ENCODE measurements at regions not wholly inside any gene's neighbourhood (a gene's known extent, or its start where the extent isn't known, plus 50 kb on each side); places are given as distances from the start of the nearest gene placed in this dataset.

DNA sequence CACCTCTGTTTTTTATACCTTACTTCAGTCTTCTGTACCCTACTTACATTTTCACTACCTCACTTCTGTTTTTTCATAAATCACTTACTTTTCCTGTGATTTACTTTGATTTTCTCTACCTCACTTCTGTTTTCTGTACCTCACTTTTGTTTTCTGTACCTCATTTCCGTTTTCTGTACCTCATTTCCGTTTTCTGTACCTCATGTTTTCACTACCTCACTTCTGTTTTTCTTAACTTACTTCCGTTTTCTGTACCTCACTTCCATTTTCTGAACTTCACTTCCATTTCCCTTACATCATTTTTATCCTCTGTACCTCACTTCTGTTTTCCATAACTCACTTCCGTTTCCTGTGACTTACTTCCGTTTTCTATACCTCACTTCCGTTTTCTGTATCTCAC is 492.0 kb upstream of the AKR1E2 start:
- Histone ChIP-seq H3K27ac (no peak overlapping the region), H3K9me2 (replicated peaks; ENCODE audit: insufficient read depth) (no peaks in the 10 kb centered on the region), H3K4me1 (ENCODE audit: insufficient read depth) (no peaks in the 10 kb centered on the region), H4K20me1 (ENCODE audit: insufficient read depth, poor library complexity, severe bottlenecking) (no peaks in the 10 kb centered on the region), H2AFZ (no peak overlapping the region), H3K36me3 (replicated peaks; ENCODE audit: insufficient read depth, low read depth) (no peaks in the 10 kb centered on the region), H3K4me2 (no peak overlapping the region), H3K79me2 (no peaks in the 10 kb centered on the region), H3K9me3 (ENCODE audit: low read depth) (no peaks in the 10 kb centered on the region), H3K27me3 (no peaks in the 10 kb centered on the region), H3K4me3 (no peak overlapping the region)
- WGBS (ENCODE audit: low lambda C conversion rate, missing lambda C conversion rate) = 95% methylated on average over 6 of the region's 6 CpGs
- DNase-seq (ENCODE audit: low spot score) = no peak
- TF ChIP-seq EZH2 (IDR thresholded peaks at IDR 0.05; ENCODE audit: borderline replicate concordance) (no peak), EZH2phosphoT487 (IDR thresholded peaks at IDR 0.05; ENCODE audit: low read depth, severe bottlenecking, unreplicated experiment) (no peak)
- TF ChIP-seq, protein P1, sequence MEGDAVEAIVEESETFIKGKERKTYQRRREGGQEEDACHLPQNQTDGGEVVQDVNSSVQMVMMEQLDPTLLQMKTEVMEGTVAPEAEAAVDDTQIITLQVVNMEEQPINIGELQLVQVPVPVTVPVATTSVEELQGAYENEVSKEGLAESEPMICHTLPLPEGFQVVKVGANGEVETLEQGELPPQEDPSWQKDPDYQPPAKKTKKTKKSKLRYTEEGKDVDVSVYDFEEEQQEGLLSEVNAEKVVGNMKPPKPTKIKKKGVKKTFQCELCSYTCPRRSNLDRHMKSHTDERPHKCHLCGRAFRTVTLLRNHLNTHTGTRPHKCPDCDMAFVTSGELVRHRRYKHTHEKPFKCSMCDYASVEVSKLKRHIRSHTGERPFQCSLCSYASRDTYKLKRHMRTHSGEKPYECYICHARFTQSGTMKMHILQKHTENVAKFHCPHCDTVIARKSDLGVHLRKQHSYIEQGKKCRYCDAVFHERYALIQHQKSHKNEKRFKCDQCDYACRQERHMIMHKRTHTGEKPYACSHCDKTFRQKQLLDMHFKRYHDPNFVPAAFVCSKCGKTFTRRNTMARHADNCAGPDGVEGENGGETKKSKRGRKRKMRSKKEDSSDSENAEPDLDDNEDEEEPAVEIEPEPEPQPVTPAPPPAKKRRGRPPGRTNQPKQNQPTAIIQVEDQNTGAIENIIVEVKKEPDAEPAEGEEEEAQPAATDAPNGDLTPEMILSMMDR (IDR thresholded peaks at IDR 0.05; ENCODE audit: poor library complexity) = no peak

DNA sequence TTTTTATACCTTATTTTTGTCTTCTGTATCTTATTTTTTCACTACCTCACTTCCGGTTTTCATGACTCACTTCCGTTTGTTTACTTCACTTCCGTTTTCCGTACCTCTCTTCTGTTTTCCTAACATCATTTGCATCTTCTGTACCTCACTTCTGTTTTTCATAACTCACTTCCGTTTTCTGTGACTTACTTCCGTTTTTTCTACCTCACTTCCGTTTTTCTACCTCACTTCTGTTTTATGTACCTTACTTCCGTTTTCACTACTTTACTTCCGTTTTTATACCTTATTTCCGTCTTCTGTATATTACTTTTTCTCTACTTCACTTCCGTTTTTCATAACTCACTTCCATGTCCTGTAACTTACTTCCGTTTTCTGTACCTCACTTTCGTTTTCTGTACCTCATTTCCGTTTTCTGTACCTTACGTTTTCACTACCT is 492.5 kb upstream of the AKR1E2 start:
- TF ChIP-seq, protein P1 (IDR thresholded peaks at IDR 0.05; ENCODE audit: poor library complexity) = no peak
- TF ChIP-seq EZH2phosphoT487 (IDR thresholded peaks at IDR 0.05; ENCODE audit: low read depth, severe bottlenecking, unreplicated experiment) = no peak
- TF ChIP-seq EZH2 (IDR thresholded peaks at IDR 0.05; ENCODE audit: borderline replicate concordance) = no peak
- H4K20me1 ChIP-seq (ENCODE audit: insufficient read depth, poor library complexity, severe bottlenecking) = no peaks in the 10 kb centered on the region
- 96% methylated on average over 15 of the region's 15 CpGs for WGBS (ENCODE audit: low lambda C conversion rate, missing lambda C conversion rate)

DNA sequence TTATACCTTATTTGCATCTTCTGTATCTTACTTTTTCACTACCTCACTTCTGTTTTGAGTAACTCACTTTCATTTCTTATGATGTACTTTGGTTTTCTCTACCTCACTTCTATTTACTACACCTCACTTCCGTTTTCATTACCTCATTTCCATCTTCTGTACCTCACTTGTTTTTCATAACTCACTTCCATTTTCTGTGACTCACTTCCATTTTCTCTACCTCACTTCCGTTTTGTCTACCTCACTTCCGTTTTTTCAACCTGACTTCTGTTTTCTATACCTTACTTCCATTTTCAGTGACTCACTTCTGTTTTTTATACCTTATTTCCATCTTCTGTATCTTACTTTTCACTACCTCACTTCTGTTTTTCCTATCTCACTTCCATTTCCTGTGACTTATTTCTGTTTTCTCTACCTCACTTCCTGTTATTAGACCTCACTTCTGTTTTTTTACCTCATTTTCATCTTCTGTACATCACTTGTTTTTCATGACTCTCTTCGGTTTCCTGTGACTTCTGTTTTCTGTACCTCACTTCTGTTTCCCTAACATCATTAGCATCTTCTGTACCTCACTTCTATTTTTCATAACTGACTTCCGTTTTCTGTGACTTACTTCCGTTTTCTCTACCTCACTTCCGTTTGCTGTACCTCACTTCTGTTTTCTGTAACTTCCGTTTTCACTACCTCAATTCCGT is 493.1 kb upstream of the AKR1E2 start:
- Histone ChIP-seq H3K4me3 (no peak overlapping the region), H4K20me1 (ENCODE audit: insufficient read depth, poor library complexity, severe bottlenecking) (no peaks in the 10 kb centered on the region), H3K36me3 (replicated peaks; ENCODE audit: insufficient read depth, low read depth) (no peaks in the 10 kb centered on the region), H3K4me2 (no peak overlapping the region), H3K9me2 (replicated peaks; ENCODE audit: insufficient read depth) (no peaks in the 10 kb centered on the region), H3K79me2 (no peaks in the 10 kb centered on the region), H3K4me1 (ENCODE audit: insufficient read depth) (no peaks in the 10 kb centered on the region), H3K9me3 (ENCODE audit: low read depth) (no peaks in the 10 kb centered on the region), H3K27ac (no peak overlapping the region), H3K27me3 (no peaks in the 10 kb centered on the region), H2AFZ (no peak overlapping the region)
- no peak for DNase-seq (ENCODE audit: low spot score)
- 97% methylated on average over 9 of the region's 9 CpGs for WGBS (ENCODE audit: low lambda C conversion rate, missing lambda C conversion rate)
- TF ChIP-seq, protein P1 (IDR thresholded peaks at IDR 0.05; ENCODE audit: poor library complexity) = no peak

More for the DNA sequence above, 492.5 kb upstream of the AKR1E2 start:
- Histone ChIP-seq H3K9me3 (ENCODE audit: low read depth) (no peaks in the 10 kb centered on the region), H3K4me3 (no peak overlapping the region), H2AFZ (no peak overlapping the region), H3K27ac (no peak overlapping the region), H3K79me2 (no peaks in the 10 kb centered on the region), H3K4me2 (no peak overlapping the region), H3K36me3 (replicated peaks; ENCODE audit: insufficient read depth, low read depth) (no peaks in the 10 kb centered on the region), H3K9me2 (replicated peaks; ENCODE audit: insufficient read depth) (no peaks in the 10 kb centered on the region), H3K4me1 (ENCODE audit: insufficient read depth) (no peaks in the 10 kb centered on the region), H3K27me3 (no peaks in the 10 kb centered on the region)
- no peak for DNase-seq (ENCODE audit: low spot score)
